KBM-7 (cell line): ENCODE measurements at regions not wholly inside any gene's neighbourhood (a gene's known extent, or its start where the extent isn't known, plus 50 kb on each side); places are given as distances from the start of the nearest gene placed in this dataset.
A peak's percentile ranks its signal among the peaks of the same experiment; 100 is the strongest.

Source experiments
- DNase-seq: peaks from one replicate; pipeline ENCODE4 v3.0.0-alpha.2; 2015
- in situ Hi-C: fragments of 300-500 bp; cut with MboI; formaldehyde crosslinking; loops from 2 replicates; pipeline ENCODE4 v1.14.3; 2020; ENCODE audit warnings: low sequenced_read_pairs, low pct_unique_long_range_greater_than_20kb, mixed read lengths

DNA sequence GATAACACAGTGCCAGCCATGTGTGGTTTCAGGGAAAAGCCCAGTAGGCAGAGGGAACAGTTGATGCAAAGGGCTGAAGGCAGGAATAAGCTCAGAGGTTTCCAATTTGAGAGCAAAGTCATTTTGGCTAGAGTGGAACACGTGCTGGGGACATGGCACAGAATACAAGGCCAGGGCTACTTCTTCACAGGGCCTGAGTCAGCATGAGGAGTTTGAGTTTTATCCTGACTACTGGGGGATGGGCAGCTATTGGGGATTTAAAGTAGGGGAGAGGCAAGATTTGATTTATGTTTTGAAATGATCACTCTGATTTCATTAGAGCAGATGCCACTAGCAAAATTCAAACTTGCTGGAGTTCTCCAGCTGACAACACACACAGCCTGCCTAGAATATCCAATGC, 241.1 kb upstream of the CSF3R start:
- in situ Hi-C loops = no loop called here
- no peak for DNase-seq

DNA sequence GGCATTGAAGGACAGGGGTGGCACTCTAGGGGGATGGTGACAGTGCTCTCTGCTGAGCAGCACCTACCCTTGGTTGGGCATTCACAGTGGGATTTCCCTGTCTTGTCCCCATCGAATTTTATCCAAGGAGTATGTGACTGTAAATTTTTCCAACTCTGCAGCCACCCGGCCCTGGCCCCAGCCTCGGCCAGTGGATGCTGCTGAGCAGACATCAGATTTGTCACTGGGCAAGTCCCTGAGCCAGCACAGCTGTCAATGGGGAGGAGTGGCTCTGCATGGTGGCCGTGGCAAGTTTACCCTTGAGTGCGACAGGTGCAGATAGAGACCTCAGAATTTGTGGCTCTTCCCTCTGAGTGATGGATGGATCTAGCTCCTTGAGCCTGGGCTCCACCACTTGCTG, 240.2 kb upstream of the CSF3R start:
- in situ Hi-C loops = no loop called here
- no peak for DNase-seq

DNA sequence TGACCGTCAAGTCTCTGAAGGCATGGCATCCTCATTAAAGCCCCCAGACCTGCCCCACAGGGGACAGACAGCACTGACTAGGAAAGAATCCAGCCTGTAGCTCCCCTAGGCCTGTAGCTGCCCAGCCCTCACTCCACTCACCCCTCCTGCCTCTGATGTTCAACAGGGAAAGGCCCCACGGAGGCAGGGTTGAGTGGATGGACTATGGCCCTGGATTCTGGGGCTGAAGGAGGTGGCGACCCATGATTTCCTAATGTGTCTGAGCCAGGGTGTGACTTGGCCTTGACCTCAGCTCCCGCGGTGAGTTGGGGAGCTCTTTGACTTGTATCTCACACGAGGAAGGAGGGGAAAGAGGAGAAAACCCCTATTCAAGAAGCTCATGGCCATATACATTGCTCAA, 238.5 kb upstream of the CSF3R start:
- in situ Hi-C loops = no loop called here
- no peak for DNase-seq

DNA sequence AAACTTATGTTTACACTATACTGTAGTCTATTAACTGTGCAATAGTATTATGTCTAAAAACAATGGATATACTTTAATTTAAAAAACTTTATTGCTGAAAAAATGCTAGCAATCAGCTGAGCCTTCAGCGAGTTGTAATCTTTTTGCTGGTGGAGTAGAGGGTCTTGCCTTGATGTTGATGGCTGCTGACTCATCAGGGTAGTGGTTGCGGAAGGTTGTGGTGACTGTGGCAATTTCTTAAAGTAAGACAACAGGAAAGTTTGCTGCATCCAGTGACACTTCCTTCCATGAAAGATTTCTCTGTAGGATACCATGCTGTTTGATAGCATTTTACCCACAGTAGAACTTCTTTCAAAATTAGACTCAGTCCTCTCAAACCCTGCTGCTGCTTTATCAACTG, 234.7 kb upstream of the CSF3R start:
- in situ Hi-C loops = no loop called here
- no peak for DNase-seq

DNA sequence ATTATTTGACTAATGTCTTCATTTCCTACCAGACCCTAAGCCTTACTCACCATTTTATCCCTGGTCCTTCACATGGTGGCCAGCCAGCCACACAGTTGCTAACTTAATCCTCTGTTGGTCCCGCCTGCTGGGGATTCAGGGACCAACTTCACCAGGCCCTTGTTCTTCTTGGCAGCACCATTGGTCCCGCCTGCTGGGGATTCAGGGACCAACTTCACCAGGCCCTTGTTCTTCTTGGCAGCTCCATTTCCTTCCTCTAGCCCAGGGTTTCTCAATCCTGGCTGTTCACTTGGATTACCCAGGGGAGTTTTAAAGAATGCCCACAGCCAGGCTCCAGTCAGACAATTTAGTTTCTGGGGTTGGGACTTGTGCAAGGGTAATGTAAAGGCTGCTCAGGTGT, 233.1 kb upstream of the CSF3R start:
- no peak for DNase-seq
- in situ Hi-C loops = no loop called here

DNA sequence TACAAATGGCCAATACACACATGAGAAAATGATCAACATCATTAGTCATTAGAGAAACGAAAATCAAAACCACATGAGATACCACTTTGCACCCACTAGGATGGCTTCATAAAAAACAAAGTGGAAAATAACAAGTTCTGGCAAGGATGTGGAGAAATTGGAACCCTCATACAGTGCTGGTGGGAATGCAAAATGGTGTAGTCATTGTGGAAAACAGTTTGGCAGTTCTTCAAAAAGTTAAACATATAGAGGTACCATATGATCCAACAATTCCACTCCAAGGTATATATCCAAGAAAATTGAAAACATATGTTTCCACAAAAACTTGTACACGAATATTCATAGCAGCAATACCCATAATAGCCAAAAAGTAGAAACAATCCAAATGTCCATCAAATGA, 231.6 kb upstream of the CSF3R start:
- in situ Hi-C loops = no loop called here
- DNase-seq = no peak

DNA sequence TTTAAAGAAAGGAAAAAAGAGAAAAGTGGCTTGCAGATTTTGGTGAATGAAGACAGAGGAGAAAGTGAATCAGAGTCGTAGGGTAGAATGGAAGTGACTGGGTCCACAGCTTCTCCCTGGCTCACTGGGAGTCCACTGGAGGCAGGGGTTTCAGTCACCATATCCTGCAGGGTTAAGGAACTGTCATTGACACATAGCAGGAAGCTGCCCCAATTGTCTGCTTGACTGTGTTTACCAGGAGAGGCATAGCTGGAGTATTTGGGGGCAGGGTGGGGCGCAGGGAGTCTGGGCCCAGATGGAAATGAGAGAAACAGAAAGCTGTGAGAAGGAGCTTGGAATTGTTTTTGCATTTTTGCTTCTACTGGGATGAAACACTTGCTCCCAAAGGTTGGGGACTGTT, 228.8 kb upstream of the CSF3R start:
- in situ Hi-C loops = no loop called here
- no peak for DNase-seq

DNA sequence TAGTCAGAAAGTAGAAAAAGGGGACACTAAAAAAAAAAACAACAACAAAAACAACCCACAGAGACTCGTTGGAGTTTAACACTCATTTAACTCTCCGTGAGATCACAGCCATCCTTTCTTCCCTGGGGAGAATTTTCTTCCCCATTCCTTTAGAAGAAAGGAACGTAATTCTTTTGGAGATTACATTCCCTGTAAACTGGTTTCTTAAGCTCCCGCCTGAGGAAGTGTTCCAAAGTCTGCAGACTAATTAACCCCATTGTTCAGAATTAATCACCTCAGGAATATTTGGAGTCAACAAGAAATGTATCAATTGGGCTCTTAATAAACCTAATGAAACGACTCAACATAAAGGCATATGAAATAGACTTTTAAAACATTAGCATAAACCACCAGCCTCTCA, 228.2 kb upstream of the CSF3R start:
- DNase-seq = no peak
- in situ Hi-C loops = no loop called here

DNA sequence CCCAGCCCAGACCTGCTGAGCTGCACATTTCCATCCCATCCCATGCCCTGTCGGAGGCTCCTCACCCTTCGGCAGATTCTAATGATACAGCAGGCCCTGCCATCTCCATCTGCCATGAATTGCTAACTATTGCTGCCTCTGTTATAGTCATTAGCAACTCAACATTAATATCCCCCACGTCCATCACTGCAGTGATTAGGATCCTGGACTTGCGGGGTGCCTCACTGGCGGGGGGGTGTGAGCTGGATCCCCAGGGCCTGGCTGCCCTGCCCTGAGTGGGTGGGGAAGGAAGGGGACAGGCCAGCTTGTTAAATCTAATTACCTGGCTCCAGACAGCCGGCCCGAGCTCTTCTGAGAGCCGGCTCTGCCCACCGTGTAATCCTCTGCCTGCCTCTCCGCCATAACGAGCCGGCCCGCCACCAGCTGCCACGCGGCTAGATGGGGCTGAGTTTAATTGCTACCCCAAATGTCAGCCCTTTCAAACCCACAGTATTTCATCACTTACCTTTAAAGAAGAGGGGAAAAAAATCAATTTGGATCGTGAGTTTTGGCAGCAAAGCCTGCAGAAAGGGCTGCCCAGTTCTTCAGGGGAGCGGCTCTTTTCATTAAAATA, 227.3 kb upstream of the CSF3R start:
- DNase-seq = no peak
- in situ Hi-C loops = no loop called here

DNA sequence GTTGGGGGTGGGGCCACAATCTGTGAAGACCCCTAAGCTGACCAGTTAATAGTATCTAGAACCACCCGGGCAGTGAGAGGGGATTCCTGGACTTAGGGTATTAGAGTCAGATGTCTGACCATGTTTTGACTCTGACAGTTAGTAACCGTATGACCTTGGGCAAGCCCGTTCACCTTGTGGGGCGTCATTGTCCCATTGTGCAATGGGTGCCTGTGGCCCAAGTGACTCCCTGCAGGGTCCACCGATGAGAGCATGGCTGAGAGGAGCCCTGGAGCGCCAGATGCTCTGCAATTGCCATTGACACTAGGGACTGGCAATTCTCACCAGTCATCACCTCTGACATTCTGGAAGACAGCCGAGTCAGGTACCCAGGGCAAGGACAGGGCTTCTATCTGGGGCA, 225.9 kb upstream of the CSF3R start:
- DNase-seq = no peak
- in situ Hi-C loops = no loop called here

DNA sequence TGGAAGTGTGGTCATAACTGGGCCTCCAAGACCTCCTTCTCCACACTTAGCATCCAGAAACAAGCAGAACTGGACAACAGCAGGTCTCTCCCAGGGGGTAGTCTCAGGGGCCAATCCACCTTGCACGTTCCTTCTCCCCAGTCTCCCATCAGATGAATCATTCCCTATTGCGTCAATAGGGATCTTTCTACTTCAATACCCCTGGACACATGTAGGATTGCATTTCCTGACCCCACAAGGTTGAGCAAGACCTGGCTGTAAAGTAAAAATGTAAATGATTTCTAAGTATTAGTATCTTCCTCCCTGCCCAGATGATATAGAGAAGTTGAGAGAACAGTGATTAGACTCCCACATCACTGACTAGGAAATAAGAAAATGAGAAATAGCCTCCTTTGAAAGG, 224.5 kb upstream of the CSF3R start:
- DNase-seq = no peak
- in situ Hi-C loops = no loop called here

DNA sequence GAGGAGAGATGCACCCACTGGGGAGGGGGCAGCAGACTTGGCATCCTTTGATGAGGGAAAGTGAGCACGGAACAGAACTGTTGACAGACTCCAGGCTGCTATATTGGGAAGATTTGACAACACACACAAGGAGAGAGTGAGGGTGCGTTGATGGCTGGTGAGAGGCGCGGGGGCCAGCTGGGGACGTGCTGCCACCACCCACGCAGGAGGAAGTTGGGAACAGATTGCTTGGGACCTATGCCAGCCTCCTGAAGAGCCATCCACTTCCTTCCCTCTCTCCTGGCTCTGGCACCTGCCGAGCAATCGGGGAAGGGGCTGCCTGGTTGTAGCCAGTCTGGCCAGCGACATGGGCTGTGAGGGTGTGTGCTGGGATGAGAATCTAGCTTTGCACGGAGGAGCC, 223.7 kb upstream of the CSF3R start:
- in situ Hi-C loops = no loop called here
- no peak for DNase-seq

DNA sequence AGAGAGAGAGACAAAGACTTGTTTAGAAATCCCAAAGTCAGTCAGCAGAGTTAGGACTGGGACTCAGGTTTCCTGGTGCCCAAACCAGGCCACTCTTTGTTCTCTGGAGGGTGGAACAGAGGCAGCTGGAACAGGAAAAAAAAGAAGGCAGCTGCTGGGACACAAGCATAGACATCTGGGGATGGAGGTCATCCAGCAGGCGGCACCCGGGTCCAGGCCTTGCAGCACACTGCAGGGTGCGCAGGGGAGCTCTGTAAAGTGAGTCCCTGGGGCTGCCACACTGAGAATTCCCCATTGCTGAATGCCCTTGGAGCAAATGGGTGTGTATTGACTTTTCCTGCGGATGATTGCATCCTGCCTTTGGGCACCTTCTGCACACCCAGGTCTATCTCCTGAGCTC, 222.9 kb upstream of the CSF3R start:
- no peak for DNase-seq
- in situ Hi-C loops = no loop called here

DNA sequence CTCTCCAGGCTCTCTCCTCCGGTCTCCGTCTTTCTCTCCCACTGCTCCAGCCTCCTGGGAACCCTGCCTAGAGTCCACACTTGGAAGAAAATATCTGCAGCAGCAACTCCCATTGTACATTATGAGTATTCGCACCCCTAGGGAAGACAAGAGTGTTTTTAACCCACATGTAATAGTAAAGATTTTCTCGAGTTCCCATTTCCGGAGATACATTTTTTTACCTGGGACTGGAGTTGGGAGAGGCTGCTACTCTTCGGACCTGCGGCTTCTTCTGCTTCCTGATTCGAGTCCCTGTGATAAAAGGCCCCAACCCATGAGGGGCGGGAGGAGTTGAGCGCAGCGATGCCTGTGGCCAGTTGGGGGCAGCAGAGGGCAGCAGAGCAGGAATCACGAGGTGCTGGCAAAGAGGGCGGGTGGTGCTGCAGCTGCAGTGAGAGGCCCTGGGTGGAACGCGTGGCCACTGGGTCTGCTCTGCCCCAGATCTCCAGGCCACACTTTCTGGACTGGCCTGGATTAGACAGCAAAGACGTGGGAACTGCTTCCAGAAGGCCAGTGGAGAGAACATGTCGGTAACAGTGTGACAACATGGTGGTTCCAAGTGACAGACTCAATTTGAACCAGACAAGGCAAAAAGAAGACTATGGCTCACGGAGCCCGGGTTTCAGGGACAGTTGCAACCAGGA, 221.0 kb upstream of the CSF3R start:
- in situ Hi-C loops = no loop called here
- DNase-seq = peak; percentile 89

DNA sequence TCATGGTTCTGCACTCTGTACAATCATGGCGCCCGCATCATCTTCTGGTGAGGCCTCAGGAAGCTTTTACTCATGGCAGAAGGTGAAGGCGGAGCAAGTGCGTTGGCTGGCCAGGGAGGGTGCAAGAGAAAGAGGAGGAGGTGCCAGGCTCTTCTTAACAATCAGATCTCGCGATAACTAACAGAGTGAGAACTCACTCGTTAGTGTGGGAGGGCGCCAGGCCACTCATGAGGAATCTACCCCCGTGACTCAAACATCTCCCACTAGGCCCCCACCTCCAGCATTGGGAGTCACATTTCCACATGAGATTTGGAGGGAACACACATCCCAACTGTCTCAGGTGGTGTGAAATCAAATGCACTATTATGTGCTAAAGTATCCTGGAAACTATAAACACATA, 220.2 kb upstream of the CSF3R start:
- no peak for DNase-seq
- in situ Hi-C loops = no loop called here

DNA sequence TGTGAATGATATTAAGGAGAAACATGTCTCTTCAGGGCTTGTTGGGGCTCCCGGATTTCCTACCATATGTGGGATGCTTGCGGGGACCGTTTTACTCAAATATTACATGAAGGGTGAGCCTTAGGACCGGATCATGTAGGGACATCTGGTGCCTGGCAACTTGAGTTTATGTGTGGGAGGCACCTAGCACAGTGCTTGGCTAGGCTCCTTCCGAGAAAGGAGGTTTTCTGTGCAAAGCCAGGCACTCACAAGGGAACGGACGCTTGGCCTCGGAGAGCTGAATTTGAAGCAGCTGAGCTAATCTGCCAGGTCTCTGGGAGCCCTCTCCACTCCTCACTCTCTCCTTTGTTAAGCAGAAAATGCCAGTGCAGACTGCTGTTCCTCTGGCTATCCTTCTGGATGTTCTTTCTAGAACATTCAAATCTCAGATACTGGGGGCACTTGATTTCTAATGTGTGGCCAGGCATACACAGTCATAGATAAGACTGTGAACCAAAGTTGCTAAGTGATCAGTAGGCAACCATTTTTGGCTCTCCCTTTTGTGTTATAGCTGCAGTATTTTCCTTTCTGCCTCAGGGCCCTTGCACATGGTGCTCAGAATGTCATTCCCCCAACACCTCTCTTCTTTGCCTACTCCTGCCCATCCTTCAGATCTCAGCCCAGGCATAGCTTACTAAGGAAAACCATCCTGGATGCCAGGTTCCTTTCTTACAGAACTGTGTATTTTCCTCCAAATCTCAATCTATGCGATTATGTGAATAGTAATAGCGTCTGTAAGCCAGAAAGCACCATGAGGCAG, 216.6 kb upstream of the CSF3R start:
- DNase-seq = no peak
- in situ Hi-C loops = no loop called here

DNA sequence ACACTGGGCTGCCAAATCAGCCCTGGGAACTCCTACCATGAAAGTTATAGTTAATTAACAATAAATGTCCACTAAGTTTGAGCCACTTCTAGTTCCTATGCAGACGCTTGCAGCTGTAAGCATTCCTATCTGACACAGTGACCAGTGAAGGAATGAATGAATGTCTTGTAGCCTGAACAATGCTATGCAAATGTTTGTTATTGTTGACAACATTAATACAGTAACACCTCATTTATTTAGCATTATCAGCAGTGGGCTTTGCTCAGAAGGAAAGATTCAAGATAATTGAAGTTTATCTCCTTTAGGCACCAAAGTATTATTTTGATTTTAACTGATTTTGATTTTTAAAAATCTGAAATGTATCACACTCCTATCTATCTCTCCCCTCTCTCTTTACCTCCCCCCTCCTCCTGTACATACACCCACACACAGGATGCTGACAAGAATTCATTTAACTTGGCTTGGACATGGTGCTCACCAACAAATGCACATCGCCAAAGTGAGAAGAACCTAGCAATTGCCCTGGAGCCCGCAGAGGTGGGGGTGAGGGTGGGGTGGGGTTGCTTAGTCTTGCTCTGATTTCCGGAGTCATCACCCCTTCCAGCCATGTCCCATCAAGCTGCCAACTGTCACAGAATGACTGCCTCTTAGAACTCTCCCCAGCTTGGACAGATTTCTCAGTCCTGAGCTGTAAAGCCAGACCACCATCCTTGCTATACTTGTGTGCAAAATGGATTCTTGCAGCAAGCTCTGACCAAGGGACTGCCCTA, 215.3 kb upstream of the CSF3R start:
- no peak for DNase-seq
- in situ Hi-C loops = no loop called here

DNA sequence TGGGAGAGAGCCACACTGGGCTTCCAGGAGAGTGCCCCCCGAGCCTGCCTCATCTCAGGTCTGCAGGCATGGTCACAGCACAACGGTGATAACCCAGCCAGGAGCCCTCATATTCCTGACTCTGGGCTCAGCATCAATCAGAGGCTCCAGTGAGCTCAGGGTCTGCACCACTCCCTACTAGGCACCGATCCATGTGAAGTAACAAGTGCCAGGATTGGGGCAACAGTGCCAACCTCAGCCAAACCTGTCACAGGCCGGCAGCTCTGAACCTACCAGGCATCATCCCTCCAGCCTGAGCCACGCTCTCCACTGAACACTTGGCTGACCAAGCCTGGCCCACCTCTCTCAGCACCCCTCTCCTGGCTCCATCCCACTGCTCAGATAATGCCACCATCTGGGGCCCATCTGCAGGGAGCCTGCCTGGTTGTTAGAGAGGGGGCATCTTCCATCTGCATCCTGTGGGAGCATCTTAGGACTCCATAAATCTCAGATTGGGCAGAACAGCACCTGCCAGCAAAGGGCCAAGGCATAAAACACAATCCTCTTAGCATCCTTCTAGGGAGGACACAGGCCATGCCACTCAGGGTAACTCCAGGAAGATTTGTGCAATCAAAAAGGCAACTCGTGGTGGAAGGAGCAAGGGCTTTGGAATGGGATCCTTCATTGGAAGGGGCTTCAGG, 213.7 kb upstream of the CSF3R start:
- in situ Hi-C loops = no loop called here
- no peak for DNase-seq

DNA sequence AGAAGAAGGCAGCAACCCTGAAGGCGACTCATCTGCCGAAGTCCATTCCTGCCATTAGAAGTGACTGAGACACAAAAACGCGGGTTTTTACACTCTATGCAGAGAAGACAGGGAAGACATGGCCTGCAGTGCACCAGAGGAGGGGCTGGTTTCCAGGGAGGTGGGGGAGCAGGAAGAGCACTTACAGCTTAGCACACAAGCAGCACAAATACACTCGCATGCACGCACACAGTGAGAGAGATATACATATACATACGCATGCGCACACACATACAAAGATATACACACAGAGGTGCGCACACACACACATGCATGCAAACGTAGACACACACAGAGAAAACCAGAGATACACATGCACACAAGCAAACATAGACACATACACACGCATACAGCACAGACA, 210.9 kb upstream of the CSF3R start:
- in situ Hi-C loops = no loop called here
- DNase-seq = no peak

DNA sequence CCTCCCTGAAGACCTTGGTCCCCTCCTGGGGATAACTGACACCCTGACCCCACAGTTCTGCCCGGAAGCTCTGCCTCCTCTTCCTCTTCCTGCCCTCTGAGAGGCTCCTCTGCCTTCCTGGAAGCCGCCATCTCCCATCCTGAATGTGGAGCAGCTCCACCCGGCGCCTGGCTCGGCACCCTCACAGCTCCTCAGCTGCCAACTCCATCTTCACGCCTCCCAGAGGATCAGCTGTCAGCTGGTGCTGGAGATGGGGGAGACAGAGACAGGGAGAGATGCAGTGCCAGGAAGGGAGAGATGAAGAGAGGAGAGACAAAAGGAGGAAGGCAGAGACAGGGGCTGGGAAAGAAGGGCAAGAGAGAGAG, 210.4 kb upstream of the CSF3R start:
- DNase-seq = no peak

More for the DNA sequence above, 210.4 kb upstream of the CSF3R start:
- in situ Hi-C loops = no loop called here
